NCI-H1105 treated with DMSO at 0.1 percent for 48 hours (cell line): ENCODE measurements at regions not wholly inside any gene's neighbourhood (a gene's known extent, or its start where the extent isn't known, plus 50 kb on each side); places are given as distances from the start of the nearest gene placed in this dataset.

ENCODE experiments used
- DNase-seq: peaks from one replicate; lab custom pipeline; 2025; lab: John Stamatoyannopoulos, UW

- DNase-seq = no peak
These were observed 282.6 kb downstream of the ZNF608 start for GRCh38 chr5:124463851-124464250.

GRCh38 chr5:124462751-124463150 lies 283.7 kb downstream of the ZNF608 start:
- no peak for DNase-seq

GRCh38 chr5:124461941-124462340 lies 284.5 kb downstream of the ZNF608 start:
- DNase-seq = peak; percentile 62

- DNase-seq = no peak
These were observed 285.3 kb downstream of the ZNF608 start for GRCh38 chr5:124461157-124461556.

- DNase-seq = no peak
These were observed 285.8 kb downstream of the ZNF608 start for GRCh38 chr5:124460642-124461041.

- no peak for DNase-seq
These were observed 286.5 kb downstream of the ZNF608 start for GRCh38 chr5:124459984-124460383.

GRCh38 chr5:124457901-124458300 lies 288.5 kb downstream of the ZNF608 start:
- no peak for DNase-seq

GRCh38 chr5:124457101-124457500 lies 289.3 kb downstream of the ZNF608 start:
- DNase-seq = no peak

GRCh38 chr5:124456249-124456648 lies 290.2 kb downstream of the ZNF608 start:
- no peak for DNase-seq

GRCh38 chr5:124454081-124454480 lies 292.4 kb downstream of the ZNF608 start:
- no peak for DNase-seq

- DNase-seq = no peak
These were observed 293.0 kb downstream of the ZNF608 start for GRCh38 chr5:124453221-124454051.

GRCh38 chr5:124452412-124452811 lies 294.0 kb downstream of the ZNF608 start:
- no peak for DNase-seq

- no peak for DNase-seq
These were observed 294.6 kb downstream of the ZNF608 start for GRCh38 chr5:124451721-124452383.

- DNase-seq = no peak
These were observed 300.3 kb downstream of the ZNF608 start for GRCh38 chr5:124446120-124446519.

GRCh38 chr5:124445070-124445619 lies 301.3 kb downstream of the ZNF608 start:
- no peak for DNase-seq

- DNase-seq = no peak
These were observed 302.2 kb downstream of the ZNF608 start for GRCh38 chr5:124444147-124444775.

- no peak for DNase-seq
These were observed 306.0 kb downstream of the ZNF608 start for GRCh38 chr5:124440471-124440870.

- DNase-seq = no peak
These were observed 306.8 kb downstream of the ZNF608 start for GRCh38 chr5:124439609-124440008.

- DNase-seq = peak; percentile 65
These were observed 307.5 kb downstream of the ZNF608 start for GRCh38 chr5:124438903-124439281.

- no peak for DNase-seq
These were observed 308.2 kb downstream of the ZNF608 start for GRCh38 chr5:124438026-124438902.

- DNase-seq = no peak
These were observed 310.1 kb downstream of the ZNF608 start for GRCh38 chr5:124436294-124436693.

GRCh38 chr5:124433170-124433569 lies 313.3 kb downstream of the ZNF608 start:
- no peak for DNase-seq
